Activated CD4-positive, alpha-beta memory T cell treated with anti-CD3 and anti-CD28 coated beads, Interleukin-2, amount 10 ng/mL, durations not matched to agents 7 days and 5 days (primary cell): ENCODE measurements at regions not wholly inside any gene's neighbourhood (a gene's known extent, or its start where the extent isn't known, plus 50 kb on each side); places are given as distances from the start of the nearest gene placed in this dataset.
A peak's percentile ranks its signal among the peaks of the same experiment; 100 is the strongest.

Experiments
- CTCF ChIA-PET: fragments of 350-600 bp; sonication (Branson Sonifier 250); formaldehyde crosslinking; loops from one replicate; lab custom pipeline; 2021; ENCODE audit warnings: antibody characterized with exemption, inconsistent platforms; lab: Charles Lee
- POLR2A ChIA-PET: fragments of 350-600 bp; sonication (Branson Sonifier 250); formaldehyde crosslinking; loops from one replicate; lab custom pipeline; 2021; ENCODE audit warnings: antibody characterized with exemption; lab: Charles Lee
- DNase-seq: peaks from one replicate; pipeline ENCODE4 v3.0.0-alpha.2; 2020
- H3K27ac Mint-ChIP-seq: one replicate; pipeline ENCODE4 v1.8.0; 2021; ENCODE audit warnings: mild to moderate bottlenecking, mixed read lengths
- H3K27me3 Mint-ChIP-seq: one replicate; pipeline ENCODE4 v1.8.0; 2021; ENCODE audit warnings: mixed read lengths
- H3K36me3 Mint-ChIP-seq: one replicate; pipeline ENCODE4 v1.8.0; 2021; ENCODE audit warnings: low read depth, mixed read lengths
- H3K4me1 Mint-ChIP-seq: one replicate; pipeline ENCODE4 v1.8.0; 2021; ENCODE audit warnings: mixed read lengths
- H3K4me3 Mint-ChIP-seq: one replicate; pipeline ENCODE4 v1.8.0; 2021; ENCODE audit warnings: mild to moderate bottlenecking, mixed read lengths
- H3K9me3 Mint-ChIP-seq: one replicate; pipeline ENCODE4 v1.8.0; 2021; ENCODE audit warnings: mixed read lengths

DNA sequence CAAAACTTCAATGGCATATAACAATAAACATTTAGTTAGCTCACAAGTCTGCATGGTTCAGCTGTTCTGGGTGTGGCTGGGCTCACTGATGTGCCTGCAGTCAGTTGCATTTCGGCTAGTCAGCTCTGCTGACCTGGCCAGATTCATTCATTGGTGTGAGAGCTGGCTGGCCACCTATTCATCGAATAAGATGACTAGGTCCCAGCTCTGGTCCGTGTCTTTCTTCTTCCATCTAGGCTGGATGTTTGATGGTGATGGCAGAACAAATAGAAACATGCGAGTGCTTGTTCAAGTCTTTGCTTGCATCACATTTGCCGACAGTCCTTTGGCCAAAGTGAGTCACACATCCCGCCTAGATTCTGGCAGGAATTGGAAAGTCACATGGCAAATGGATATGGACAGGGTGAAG is 203.3 kb upstream of the CRY1 start:
- no peak for DNase-seq
- ChIA-PET CTCF (no interaction called here), POLR2A (interaction anchor here (1.8 kb wide), 1 partner anchor 11 kb away, joined by 6 read pairs; no protein-coding TSS in a partner anchor)
- H3K36me3 Mint-ChIP-seq = no peaks in the 10 kb centered on the region
- peaks cover 6% of the 10 kb centered on the region for H3K27me3 Mint-ChIP-seq
- no peaks in the 10 kb centered on the region for H3K9me3 Mint-ChIP-seq
- peaks cover 10% of the 10 kb centered on the region for H3K4me1 Mint-ChIP-seq
- no peak overlapping the region for H3K27ac Mint-ChIP-seq
- H3K4me3 Mint-ChIP-seq = no peak overlapping the region

DNA sequence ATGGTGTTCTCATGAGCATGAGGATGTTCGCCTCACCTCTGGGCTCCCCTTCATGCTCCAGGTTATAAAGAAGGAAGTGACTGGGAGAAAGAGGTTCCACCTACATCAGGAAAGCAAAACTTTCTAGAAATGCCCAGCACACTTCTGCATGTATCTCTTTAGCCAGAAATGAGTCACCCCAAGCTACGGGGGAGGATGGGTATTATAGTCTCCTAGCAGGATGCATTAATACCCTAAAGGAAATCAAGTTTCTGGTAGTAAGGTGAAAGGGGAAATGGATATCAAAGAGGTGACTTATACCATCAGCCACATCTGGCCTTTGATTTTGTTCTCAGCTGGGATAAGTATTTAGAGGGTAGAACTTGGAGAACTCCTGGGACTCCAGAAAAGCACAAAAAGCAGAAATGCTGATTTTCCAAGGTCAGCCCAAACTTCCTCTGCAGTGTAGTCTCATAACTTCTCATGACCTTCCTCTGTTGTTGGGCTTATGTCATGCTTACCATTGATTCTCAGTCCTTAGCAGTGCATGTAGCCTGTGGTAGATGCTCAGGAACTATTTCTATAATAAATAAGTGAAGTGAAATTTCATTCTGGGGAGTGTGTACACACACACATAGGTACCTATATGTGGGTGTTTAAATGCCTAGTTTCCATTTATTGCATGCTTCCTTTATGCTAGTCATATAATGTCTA is 209.4 kb upstream of the CRY1 start:
- no peak for DNase-seq
- Mint-ChIP-seq H3K27ac (no peak overlapping the region), H3K4me1 (no peaks in the 10 kb centered on the region), H3K36me3 (no peaks in the 10 kb centered on the region), H3K27me3 (peaks cover 8% of the 10 kb centered on the region), H3K9me3 (peaks cover 3% of the 10 kb centered on the region), H3K4me3 (no peak overlapping the region)
- CTCF ChIA-PET = no interaction called here
- POLR2A ChIA-PET = interaction anchor here (0.9 kb wide), 1 partner anchor 17 kb away, joined by 4 read pairs; no protein-coding TSS in a partner anchor

DNA sequence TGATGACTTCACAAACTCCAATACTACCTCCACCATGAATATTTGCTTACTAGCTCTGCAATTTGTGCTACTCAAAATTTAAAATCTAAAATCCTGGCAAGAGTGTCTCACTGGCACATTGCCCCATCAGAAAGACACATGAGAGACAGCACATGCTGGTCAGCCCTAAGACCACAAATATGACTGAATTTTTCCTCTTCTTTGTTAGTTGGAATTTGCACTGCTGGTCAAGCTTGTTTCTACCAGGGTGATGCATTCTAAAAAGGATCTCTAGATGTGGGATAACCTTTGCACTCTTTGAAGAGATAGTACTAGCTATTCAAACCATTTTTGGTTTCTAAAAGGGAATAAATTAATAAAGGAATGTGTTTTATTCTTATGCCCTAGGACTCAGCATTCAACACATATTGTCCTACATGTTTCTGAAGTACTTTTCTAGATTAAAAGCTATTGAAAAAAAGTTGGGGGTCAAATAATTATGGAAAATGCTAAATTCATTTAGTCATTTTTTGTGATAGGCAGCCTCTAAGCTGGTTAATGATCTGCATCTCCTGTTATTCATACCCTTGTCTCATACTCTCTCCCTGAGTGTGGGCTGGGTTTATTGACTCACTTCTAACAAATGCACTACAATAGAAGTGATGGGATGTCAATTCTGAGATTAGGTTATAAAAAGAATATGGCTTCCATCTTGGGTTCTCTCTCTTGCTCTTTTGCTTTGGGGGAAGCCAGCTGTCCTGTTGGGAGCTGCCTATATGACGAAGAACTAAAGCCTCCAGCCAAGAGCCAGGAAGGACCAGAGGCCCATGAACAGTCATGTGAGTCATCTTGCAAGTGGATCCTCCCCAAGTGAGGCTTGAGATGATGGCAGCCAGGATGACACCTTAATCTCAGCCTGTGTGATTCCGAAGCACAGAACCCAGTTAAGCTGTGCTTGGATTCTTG is 211.5 kb upstream of the CRY1 start:
- DNase-seq = no peak
- POLR2A ChIA-PET = interaction anchor here (0.8 kb wide), 1 partner anchor 11 kb away, joined by 3 read pairs; no protein-coding TSS in a partner anchor
- H3K4me3 Mint-ChIP-seq = no peak overlapping the region
- CTCF ChIA-PET = interaction anchor here (1.6 kb wide), 1 partner anchor 97 kb away, joined by 6 read pairs; no protein-coding TSS in a partner anchor
- H3K27ac Mint-ChIP-seq = no peak overlapping the region
- H3K4me1 Mint-ChIP-seq = peaks cover 19% of the 10 kb centered on the region
- H3K9me3 Mint-ChIP-seq = peaks cover 5% of the 10 kb centered on the region
- peaks cover 11% of the 10 kb centered on the region for H3K27me3 Mint-ChIP-seq
- peaks cover 3% of the 10 kb centered on the region for H3K36me3 Mint-ChIP-seq

DNA sequence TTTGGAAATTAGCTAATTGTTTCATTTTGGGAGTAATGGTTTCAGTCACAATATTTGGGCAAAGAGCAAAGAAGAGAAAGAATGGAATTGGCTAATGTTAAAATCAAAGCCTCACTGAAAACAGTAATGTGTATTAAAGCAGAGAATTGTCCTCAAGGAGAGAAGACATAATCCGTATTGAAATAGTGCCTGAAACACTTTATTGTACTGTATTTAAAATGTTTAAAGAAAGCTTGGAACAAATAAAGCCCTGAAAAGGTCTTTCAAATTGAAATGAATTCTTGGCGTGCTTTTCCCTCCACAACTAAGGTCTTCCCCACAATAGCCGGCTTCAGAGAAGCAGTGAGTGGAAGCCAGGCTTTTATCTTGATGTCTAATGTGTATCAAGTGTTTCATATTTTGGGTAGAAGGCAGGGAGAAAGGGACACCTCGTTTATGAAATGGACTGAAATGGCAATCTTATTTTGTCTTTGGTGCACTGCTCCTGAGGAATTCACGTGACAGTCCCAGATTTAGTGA is 212.9 kb upstream of the CRY1 start:
- H3K4me3 Mint-ChIP-seq = no peak overlapping the region
- CTCF ChIA-PET = no interaction called here

DNA sequence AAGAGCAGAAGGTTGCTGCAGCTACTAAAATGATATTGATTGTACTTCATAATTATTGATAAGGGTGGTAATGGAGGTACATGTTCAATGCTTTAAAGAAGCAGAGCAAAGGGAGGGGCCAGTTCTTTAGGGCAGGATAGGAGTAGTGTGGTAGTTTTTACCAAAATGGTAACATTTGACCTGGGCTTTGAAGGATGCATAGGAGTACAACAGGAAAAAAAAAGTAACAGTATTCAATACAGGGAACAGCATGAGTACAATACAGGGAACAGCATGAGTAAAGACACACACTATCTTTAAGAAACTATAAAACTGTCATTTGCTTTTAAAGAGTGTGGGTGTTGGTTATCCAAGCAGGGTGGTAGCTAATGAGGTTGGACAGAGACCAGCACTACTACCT is 215.0 kb upstream of the CRY1 start:
- peaks cover 3% of the 10 kb centered on the region for H3K36me3 Mint-ChIP-seq
- POLR2A ChIA-PET = interaction anchor here (0.6 to 1.9 kb wide), 3 partner anchors 12 to 143 kb away, joined by 3 to 7 read pairs (median 5); no protein-coding TSS in a partner anchor

More for the DNA sequence above, 212.9 kb upstream of the CRY1 start:
- H3K27me3 Mint-ChIP-seq = peaks cover 14% of the 10 kb centered on the region
- POLR2A ChIA-PET = no interaction called here
- peaks cover 5% of the 10 kb centered on the region for H3K9me3 Mint-ChIP-seq
- peaks cover 24% of the 10 kb centered on the region for H3K4me1 Mint-ChIP-seq
- no peak for DNase-seq
- H3K36me3 Mint-ChIP-seq = peaks cover 3% of the 10 kb centered on the region
- no peak overlapping the region for H3K27ac Mint-ChIP-seq

DNA sequence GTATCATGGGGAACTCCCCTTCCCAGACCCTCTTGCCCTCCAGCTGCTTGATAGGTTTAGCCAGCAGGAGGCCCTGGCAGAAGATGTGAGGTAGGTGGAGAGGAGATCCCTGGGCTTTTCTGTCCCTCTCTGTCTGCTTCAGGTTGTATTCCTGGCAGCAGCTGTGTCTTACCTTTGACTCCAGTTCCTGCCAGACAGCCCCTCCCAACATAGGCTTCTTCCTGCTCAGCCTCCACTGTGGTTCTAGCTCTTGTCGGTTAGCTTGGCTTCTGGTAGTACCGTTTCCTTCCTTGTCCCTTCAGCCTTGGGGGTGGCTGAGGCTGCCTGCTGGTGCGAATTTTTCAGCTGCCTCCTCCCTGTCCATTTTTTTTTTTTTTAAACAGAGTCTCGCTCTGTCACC is 215.7 kb upstream of the CRY1 start:
- H3K27ac Mint-ChIP-seq = peak overlapping the region; percentile 60
- CTCF ChIA-PET = interaction anchor here (0.7 to 1.9 kb wide), 8 partner anchors 11 to 681 kb away, joined by 3 to 8 read pairs (median 3); no protein-coding TSS in a partner anchor

More for the DNA sequence above, 215.0 kb upstream of the CRY1 start:
- H3K9me3 Mint-ChIP-seq = peaks cover 2% of the 10 kb centered on the region
- H3K27me3 Mint-ChIP-seq = peaks cover 22% of the 10 kb centered on the region
- DNase-seq = no peak
- H3K4me1 Mint-ChIP-seq = peaks cover 24% of the 10 kb centered on the region
- no peak overlapping the region for H3K27ac Mint-ChIP-seq
- CTCF ChIA-PET = interaction anchor here (0.8 to 1.9 kb wide), 4 partner anchors 12 to 176 kb away, joined by 3 to 8 read pairs (median 4); no protein-coding TSS in a partner anchor
- H3K4me3 Mint-ChIP-seq = no peak overlapping the region

DNA sequence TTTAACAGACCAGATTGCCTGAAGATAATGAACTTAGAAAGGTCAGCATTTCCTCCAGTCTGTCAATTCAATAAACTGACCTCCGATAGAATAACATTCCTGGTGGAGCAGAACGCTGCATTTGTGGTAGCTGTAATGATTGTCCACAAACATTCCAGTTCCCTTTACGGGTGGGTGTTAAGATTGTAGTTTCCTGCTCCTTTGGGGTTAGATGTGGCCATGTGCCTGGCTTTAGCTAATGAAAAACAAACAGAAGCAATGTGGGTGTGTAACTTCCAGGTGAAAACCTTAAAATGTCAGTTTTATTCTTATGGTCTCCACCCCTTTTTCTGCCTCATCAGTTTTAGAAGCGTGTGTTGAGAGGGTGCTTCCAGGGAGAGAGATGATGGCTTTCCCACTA is 217.3 kb upstream of the CRY1 start:
- Mint-ChIP-seq H3K9me3 (peaks cover 2% of the 10 kb centered on the region), H3K36me3 (peaks cover 3% of the 10 kb centered on the region), H3K27me3 (peaks cover 41% of the 10 kb centered on the region), H3K4me1 (peaks cover 24% of the 10 kb centered on the region), H3K4me3 (no peak overlapping the region), H3K27ac (no peak overlapping the region)
- no peak for DNase-seq
- CTCF ChIA-PET = interaction anchor here (1.4 kb wide), 1 partner anchor 179 kb away, joined by 4 read pairs; no protein-coding TSS in a partner anchor
- POLR2A ChIA-PET = interaction anchor here (1.7 kb wide), 1 partner anchor 11 kb away, joined by 9 read pairs; no protein-coding TSS in a partner anchor

More for the DNA sequence above, 215.7 kb upstream of the CRY1 start:
- Mint-ChIP-seq H3K27me3 (peaks cover 28% of the 10 kb centered on the region), H3K9me3 (peaks cover 2% of the 10 kb centered on the region), H3K4me1 (peaks cover 24% of the 10 kb centered on the region), H3K36me3 (peaks cover 3% of the 10 kb centered on the region), H3K4me3 (no peak overlapping the region)
- peak; percentile 62 for DNase-seq
- POLR2A ChIA-PET = interaction anchor here (0.6 to 1.9 kb wide), 4 partner anchors 11 to 143 kb away, joined by 3 to 7 read pairs (median 4); no protein-coding TSS in a partner anchor

DNA sequence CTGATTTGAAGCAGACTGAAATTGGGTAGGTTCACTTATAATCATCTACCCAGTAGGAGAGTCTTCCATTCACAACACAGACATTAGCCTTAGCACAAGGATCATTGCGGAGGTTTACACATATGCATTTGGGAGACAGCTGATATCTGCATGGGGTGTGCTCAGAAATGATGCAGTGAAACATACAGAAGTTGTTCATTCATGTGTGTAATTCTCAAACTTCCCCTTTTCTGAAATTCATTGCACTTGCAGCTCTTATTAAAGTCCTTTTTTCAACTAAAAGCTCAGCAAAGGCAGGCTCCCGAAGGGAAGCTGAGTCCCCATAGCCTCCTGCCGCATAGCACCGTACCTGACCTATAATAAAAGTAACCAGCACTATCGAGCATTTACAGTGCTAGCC is 218.3 kb upstream of the CRY1 start:
- Mint-ChIP-seq H3K36me3 (peaks cover 3% of the 10 kb centered on the region), H3K4me1 (peaks cover 24% of the 10 kb centered on the region), H3K9me3 (peaks cover 2% of the 10 kb centered on the region), H3K27ac (no peak overlapping the region), H3K4me3 (no peak overlapping the region), H3K27me3 (peaks cover 43% of the 10 kb centered on the region)
- CTCF ChIA-PET = interaction anchor here (0.9 to 1.4 kb wide), 3 partner anchors 91 to 359 kb away, joined by 3 to 4 read pairs (median 4); no protein-coding TSS in a partner anchor
- POLR2A ChIA-PET = interaction anchor here (1.7 kb wide), 1 partner anchor 10 kb away, joined by 9 read pairs; no protein-coding TSS in a partner anchor
- no peak for DNase-seq

DNA sequence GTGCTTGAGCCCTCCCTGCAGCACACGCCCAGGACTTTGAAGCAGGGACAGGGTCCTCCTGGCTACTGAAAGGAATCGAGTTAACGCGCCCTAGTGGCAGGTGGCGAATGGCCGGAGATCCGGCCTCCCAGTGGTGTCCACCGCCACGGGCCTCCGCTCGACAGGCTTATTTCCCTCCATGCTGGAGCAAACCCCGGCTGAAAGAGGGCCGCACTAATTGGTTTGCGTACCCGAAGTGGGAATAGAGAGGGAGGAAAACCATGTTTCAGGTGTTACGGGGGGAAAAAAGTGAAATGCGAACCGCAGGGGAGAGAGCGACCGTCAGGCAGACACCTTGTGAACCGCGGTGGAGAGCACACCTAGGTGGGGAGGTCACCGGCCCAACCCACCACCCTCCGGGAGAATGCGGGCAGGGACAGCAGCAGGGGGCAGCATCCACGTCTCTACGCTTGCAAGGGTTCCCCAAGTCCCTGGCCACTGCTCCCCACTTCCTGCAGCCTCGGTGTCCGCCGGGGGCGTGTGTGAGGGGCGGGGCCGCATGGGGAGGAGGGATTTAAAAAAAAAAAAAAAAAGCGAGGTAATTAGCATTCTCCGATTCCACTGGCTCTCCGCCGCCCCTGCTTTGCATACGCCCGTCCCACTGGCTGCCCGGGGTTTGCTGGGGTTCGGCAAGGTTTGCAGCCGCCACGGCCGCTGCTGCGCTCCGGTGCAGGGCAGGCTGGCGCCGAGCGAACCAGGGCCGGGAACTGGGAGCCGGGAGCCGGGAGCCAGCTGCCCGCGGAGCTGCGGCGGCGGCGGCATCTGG is 224.6 kb upstream of the CRY1 start:
- H3K9me3 Mint-ChIP-seq = no peaks in the 10 kb centered on the region

DNA sequence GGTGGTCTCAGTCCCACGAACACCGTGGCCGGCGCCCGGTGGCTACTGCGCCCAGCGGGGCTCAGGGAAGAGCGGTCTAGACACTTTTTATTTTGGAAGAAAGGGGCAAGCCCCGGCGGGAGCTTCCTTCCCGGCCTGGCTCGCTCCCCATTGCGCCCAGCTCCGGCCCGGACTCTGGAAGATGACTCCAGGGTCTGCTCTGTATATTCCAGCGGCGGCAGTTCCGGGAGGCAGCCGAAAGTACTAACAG is 225.1 kb upstream of the CRY1 start:
- ChIA-PET CTCF (interaction anchor here (0.9 to 5.2 kb wide), 2 partner anchors 54 to 84 kb away, joined by 3 to 40 read pairs; no protein-coding TSS in a partner anchor), POLR2A (interaction anchor here (1.3 to 7.9 kb wide), 7 partner anchors 19 to 442 kb away, joined by 5 to 173 read pairs (median 8); partner anchors contain the start of gene PRDM4)
- H3K4me1 Mint-ChIP-seq = peaks cover 33% of the 10 kb centered on the region
- H3K9me3 Mint-ChIP-seq = no peaks in the 10 kb centered on the region
- H3K27ac Mint-ChIP-seq = no peak overlapping the region
- H3K36me3 Mint-ChIP-seq = no peaks in the 10 kb centered on the region
- no peak for DNase-seq
- H3K4me3 Mint-ChIP-seq = peak overlapping the region; percentile 76
- H3K27me3 Mint-ChIP-seq = peaks cover 27% of the 10 kb centered on the region

More for the DNA sequence above, 224.6 kb upstream of the CRY1 start:
- ChIA-PET POLR2A (interaction anchor here (1.3 to 7.9 kb wide), 7 partner anchors 19 to 442 kb away, joined by 5 to 173 read pairs (median 8); partner anchors contain the start of gene PRDM4), CTCF (interaction anchor here (5.2 kb wide), 1 partner anchor 84 kb away, joined by 40 read pairs; no protein-coding TSS in a partner anchor)
- peaks cover 31% of the 10 kb centered on the region for H3K27me3 Mint-ChIP-seq
- peak overlapping the region; percentile 76 for H3K4me3 Mint-ChIP-seq
- peak overlapping the region; percentile 10 for H3K27ac Mint-ChIP-seq
- DNase-seq = peak; percentile 91
- H3K4me1 Mint-ChIP-seq = peaks cover 29% of the 10 kb centered on the region
- H3K36me3 Mint-ChIP-seq = no peaks in the 10 kb centered on the region

DNA sequence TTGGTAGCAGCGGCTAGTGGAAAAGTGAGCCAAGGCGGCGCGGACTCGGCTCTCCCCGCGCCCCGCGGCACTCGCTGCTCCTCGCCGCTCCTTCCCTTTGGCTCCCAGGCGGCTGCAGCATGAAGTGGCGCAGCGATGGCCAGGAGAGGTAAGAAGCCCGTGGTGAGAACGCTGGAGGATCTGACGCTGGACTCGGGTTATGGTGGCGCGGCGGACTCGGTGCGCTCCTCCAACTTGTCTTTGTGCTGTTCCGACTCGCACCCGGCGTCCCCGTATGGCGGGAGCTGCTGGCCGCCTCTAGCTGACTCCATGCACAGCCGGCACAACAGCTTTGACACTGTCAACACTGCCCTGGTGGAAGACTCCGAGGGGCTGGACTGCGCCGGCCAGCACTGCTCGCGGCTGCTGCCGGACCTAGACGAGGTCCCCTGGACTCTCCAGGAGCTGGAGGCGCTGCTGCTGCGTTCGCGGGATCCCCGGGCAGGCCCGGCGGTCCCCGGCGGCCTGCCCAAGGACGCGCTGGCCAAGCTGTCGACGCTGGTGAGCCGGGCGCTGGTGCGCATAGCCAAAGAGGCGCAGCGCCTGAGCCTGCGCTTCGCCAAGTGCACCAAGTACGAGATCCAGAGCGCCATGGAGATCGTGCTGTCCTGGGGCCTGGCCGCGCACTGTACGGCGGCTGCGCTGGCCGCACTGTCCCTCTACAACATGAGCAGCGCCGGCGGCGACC is 225.6 kb upstream of the CRY1 start:
- peaks cover 23% of the 10 kb centered on the region for H3K27me3 Mint-ChIP-seq
- DNase-seq = peak; percentile 34
- no peaks in the 10 kb centered on the region for H3K36me3 Mint-ChIP-seq
- no peaks in the 10 kb centered on the region for H3K9me3 Mint-ChIP-seq
- H3K4me1 Mint-ChIP-seq = peaks cover 38% of the 10 kb centered on the region
- ChIA-PET CTCF (interaction anchor here (0.9 to 5.2 kb wide), 2 partner anchors 54 to 83 kb away, joined by 3 to 40 read pairs; no protein-coding TSS in a partner anchor), POLR2A (interaction anchor here (0.6 to 7.9 kb wide), 10 partner anchors 18 to 441 kb away, joined by 3 to 173 read pairs (median 6); partner anchors contain the start of gene PRDM4)
- peak overlapping the region; percentile 76 for H3K4me3 Mint-ChIP-seq
- peak overlapping the region; percentile 62 for H3K27ac Mint-ChIP-seq
